Endodermal cell (in vitro differentiated cells): ENCODE measurements at regions not wholly inside any gene's neighbourhood (a gene's known extent, or its start where the extent isn't known, plus 50 kb on each side); places are given as distances from the start of the nearest gene placed in this dataset.

Source experiments
- DNase-seq: peaks from one replicate; pipeline ENCODE4 v3.0.0-alpha.2; 2017
- H3K27ac ChIP-seq: 2 replicates; pipeline ENCODE4 v1.5.1; 2013; ENCODE audit warnings: mild to moderate bottlenecking, low read depth, low read length, moderate library complexity
- H3K27me3 ChIP-seq: 2 replicates; pipeline ENCODE4 v1.6.1; 2013; ENCODE audit warnings: mild to moderate bottlenecking, low read length, moderate library complexity; ENCODE audit not compliant: insufficient read depth, control insufficient read depth, poor library complexity, severe bottlenecking
- H3K36me3 ChIP-seq: 2 replicates; pipeline ENCODE4 v1.7.0; 2013; ENCODE audit warnings: mild to moderate bottlenecking, low read length, moderate library complexity; ENCODE audit not compliant: control insufficient read depth, insufficient read depth
- H3K4me1 ChIP-seq: one replicate; pipeline ENCODE4 v1.7.0; 2013; ENCODE audit warnings: low read length; ENCODE audit not compliant: control insufficient read depth, insufficient read depth
- H3K4me3 ChIP-seq: 2 replicates; pipeline ENCODE4 v1.5.1; 2013; ENCODE audit warnings: mild to moderate bottlenecking, low read length, moderate library complexity
- H3K9ac ChIP-seq: 2 replicates; pipeline ENCODE4 v1.6.1; 2013; ENCODE audit warnings: mild to moderate bottlenecking, low read length, moderate library complexity; ENCODE audit not compliant: poor library complexity, severe bottlenecking; ENCODE audit errors: extremely low read depth
- H3K9me3 ChIP-seq: 2 replicates; pipeline ENCODE4 v1.6.1; 2013; ENCODE audit warnings: mild to moderate bottlenecking, low read length, moderate library complexity; ENCODE audit not compliant: control insufficient read depth
- H3K27ac Mint-ChIP-seq: 2 replicates; pipeline ENCODE4 v1.8.0; 2020; ENCODE audit warnings: mixed read lengths
- H3K27me3 Mint-ChIP-seq: 2 replicates; pipeline ENCODE4 v1.8.0; 2021; ENCODE audit warnings: mild to moderate bottlenecking, mixed read lengths; ENCODE audit not compliant: insufficient read depth
- H3K36me3 Mint-ChIP-seq: 2 replicates; pipeline ENCODE4 v1.8.0; 2020; ENCODE audit warnings: low read depth, mixed read lengths
- H3K4me1 Mint-ChIP-seq: 2 replicates; pipeline ENCODE4 v1.8.0; 2020; ENCODE audit warnings: mixed read lengths
- H3K4me3 Mint-ChIP-seq: 2 replicates; pipeline ENCODE4 v1.8.0; 2020; ENCODE audit warnings: mild to moderate bottlenecking, moderate library complexity, mixed read lengths
- H3K9me3 Mint-ChIP-seq: 2 replicates; pipeline ENCODE4 v1.8.0; 2020; ENCODE audit warnings: mild to moderate bottlenecking, mixed read lengths
- TF ChIP-seq, protein P1 (sequence below): fragments of 200-600 bp; sonication (generic); conservative IDR thresholded peaks from 2 replicates; pipeline ENCODE4 v1.5.0; 2021; ENCODE audit warnings: antibody characterized with exemption, mild to moderate bottlenecking

DNA sequence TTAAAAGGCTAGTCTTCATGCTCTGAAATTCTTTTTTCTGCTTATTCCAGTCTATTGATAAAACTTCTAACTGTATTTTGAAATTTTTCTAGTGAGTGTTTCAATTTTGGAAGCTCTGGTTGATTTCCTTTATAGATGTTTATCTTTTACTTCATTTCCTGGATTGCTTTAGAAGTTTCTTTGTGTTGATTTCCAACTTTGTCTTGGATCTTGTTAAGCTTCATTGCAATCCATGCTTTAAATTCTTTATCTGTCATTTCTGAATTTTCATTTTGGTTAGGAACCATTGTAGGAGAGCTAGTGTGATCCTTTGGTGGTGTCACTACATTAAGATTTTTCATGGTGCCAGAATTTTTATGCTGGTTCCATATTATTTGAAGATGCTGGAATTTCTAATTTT, 105.2 kb upstream of the DCBLD2 start:
- Mint-ChIP-seq H3K4me1 (no peaks in the 10 kb centered on the region), H3K36me3 (no peaks in the 10 kb centered on the region), H3K27ac (no peak overlapping the region), H3K4me3 (no peak overlapping the region), H3K27me3 (no peaks in the 10 kb centered on the region), H3K9me3 (no peaks in the 10 kb centered on the region)
- no peak overlapping the region for H3K27ac ChIP-seq
- no peaks in the 10 kb centered on the region for H3K36me3 ChIP-seq
- H3K27me3 ChIP-seq, result no peaks in the 10 kb centered on the region
- no peaks in the 10 kb centered on the region for H3K9me3 ChIP-seq
- TF ChIP-seq, protein P1, sequence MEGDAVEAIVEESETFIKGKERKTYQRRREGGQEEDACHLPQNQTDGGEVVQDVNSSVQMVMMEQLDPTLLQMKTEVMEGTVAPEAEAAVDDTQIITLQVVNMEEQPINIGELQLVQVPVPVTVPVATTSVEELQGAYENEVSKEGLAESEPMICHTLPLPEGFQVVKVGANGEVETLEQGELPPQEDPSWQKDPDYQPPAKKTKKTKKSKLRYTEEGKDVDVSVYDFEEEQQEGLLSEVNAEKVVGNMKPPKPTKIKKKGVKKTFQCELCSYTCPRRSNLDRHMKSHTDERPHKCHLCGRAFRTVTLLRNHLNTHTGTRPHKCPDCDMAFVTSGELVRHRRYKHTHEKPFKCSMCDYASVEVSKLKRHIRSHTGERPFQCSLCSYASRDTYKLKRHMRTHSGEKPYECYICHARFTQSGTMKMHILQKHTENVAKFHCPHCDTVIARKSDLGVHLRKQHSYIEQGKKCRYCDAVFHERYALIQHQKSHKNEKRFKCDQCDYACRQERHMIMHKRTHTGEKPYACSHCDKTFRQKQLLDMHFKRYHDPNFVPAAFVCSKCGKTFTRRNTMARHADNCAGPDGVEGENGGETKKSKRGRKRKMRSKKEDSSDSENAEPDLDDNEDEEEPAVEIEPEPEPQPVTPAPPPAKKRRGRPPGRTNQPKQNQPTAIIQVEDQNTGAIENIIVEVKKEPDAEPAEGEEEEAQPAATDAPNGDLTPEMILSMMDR, result no peak
- no peaks in the 10 kb centered on the region for H3K4me1 ChIP-seq
- no peak overlapping the region for H3K4me3 ChIP-seq
- no peak overlapping the region for H3K9ac ChIP-seq
- DNase-seq, result no peak

DNA sequence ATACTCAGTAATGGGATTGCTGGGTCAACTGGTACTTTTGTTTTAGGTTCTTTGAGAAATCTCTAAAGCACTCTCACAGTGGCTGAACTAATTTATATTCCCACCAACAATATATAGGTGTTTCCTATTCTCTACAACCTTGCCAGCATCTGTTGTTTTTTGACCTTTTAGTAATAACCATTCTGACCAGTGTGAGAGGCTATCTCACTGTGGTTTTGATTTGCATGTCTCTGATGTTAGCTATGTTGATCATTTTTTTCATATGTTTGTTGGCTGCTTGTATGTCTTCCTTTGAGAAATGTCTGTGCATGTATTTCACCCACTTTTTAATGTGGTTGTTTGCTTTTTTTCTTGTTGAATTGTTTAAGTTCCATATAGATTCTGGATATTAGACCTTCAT, 98.2 kb upstream of the DCBLD2 start:
- Mint-ChIP-seq H3K9me3 (no peaks in the 10 kb centered on the region), H3K36me3 (no peaks in the 10 kb centered on the region), H3K27me3 (no peaks in the 10 kb centered on the region), H3K4me3 (no peak overlapping the region), H3K27ac (no peak overlapping the region), H3K4me1 (no peaks in the 10 kb centered on the region)
- Histone ChIP-seq H3K4me3 (no peak overlapping the region), H3K9ac (no peak overlapping the region), H3K36me3 (no peaks in the 10 kb centered on the region), H3K27me3 (no peaks in the 10 kb centered on the region), H3K27ac (no peak overlapping the region), H3K4me1 (no peaks in the 10 kb centered on the region), H3K9me3 (no peaks in the 10 kb centered on the region)
- TF ChIP-seq, protein P1, result no peak
- no peak for DNase-seq

DNA sequence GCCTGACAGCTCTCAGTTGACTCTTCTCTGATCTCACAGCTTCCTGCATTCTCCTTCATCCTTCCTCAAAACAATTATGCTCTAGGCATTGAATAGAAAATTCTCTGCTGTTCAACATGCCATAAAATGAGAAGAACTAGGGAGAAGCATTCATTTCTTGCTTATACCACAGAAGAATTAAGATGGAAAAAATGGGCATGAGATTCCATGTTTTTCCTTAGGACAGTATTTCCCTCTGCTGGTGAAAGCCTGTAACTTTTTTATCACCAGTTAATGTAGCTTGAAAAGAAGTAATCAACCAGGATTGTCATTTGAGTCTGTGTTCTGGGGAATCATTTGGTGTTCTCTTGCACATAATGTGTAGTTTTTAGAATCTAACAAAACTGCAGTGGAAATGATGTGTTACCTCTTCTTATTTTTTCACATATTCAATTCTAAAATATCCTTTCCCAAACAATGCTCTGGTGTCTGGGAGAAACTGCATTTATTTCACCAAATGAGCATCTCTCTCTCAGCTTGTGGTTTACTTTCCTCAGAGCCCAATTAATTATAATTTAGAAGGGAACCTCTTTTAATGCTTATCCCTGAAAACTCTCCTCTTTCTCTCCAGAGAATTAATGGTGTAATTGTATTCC, 92.8 kb upstream of the DCBLD2 start:
- Histone ChIP-seq H3K4me3 (no peak overlapping the region), H3K9me3 (no peaks in the 10 kb centered on the region), H3K27me3 (no peaks in the 10 kb centered on the region), H3K27ac (no peak overlapping the region), H3K4me1 (no peaks in the 10 kb centered on the region), H3K36me3 (no peaks in the 10 kb centered on the region), H3K9ac (no peak overlapping the region)
- Mint-ChIP-seq H3K4me3 (no peak overlapping the region), H3K27ac (no peak overlapping the region), H3K27me3 (no peaks in the 10 kb centered on the region), H3K36me3 (no peaks in the 10 kb centered on the region), H3K9me3 (no peaks in the 10 kb centered on the region), H3K4me1 (no peaks in the 10 kb centered on the region)
- TF ChIP-seq, protein P1, result peak; percentile 84
- no peak for DNase-seq
